ACC112 (cell line): ENCODE measurements at regions not wholly inside any gene's neighbourhood (a gene's known extent, or its start where the extent isn't known, plus 50 kb on each side); places are given as distances from the start of the nearest gene placed in this dataset.

Experiments
- H2AFZ ChIP-seq: fragments of 200-600 bp; sonication (generic); one replicate; pipeline ENCODE4 v1.6.0; 2017; ENCODE audit warnings: antibody characterized with exemption, low read length; ENCODE audit not compliant: unreplicated experiment
- H3K27ac ChIP-seq: fragments of 200-600 bp; sonication (generic); 2 replicates; pipeline ENCODE4 v1.5.1; 2014; ENCODE audit warnings: low read depth, mild to moderate bottlenecking, antibody characterized with exemption, low read length, moderate library complexity
- H3K27me3 ChIP-seq: fragments of 200-600 bp; sonication (generic); 2 replicates; pipeline ENCODE4 v1.6.1; 2014; ENCODE audit warnings: mild to moderate bottlenecking, antibody characterized with exemption, low read length, moderate library complexity, mixed read lengths; ENCODE audit not compliant: insufficient read depth
- H3K36me3 ChIP-seq: fragments of 200-600 bp; sonication (generic); 2 replicates; pipeline ENCODE4 v1.6.1; 2016; ENCODE audit warnings: mild to moderate bottlenecking, antibody characterized with exemption, low read length, moderate library complexity, mixed read lengths; ENCODE audit not compliant: insufficient read depth
- H3K4me1 ChIP-seq: fragments of 200-600 bp; sonication (generic); one replicate; pipeline ENCODE4 v1.6.1; 2016; ENCODE audit warnings: low read length, mixed read lengths; ENCODE audit not compliant: insufficient read depth, unreplicated experiment, control insufficient read depth
- H3K4me3 ChIP-seq: fragments of 200-600 bp; sonication (generic); 2 replicates; pipeline ENCODE4 v1.5.1; 2014; ENCODE audit warnings: mild to moderate bottlenecking, low read depth, low read length
- H3K79me2 ChIP-seq: fragments of 200-600 bp; sonication (generic); one replicate; pipeline ENCODE4 v1.6.0; 2016; ENCODE audit warnings: low read length; ENCODE audit not compliant: control insufficient read depth, unreplicated experiment, insufficient read depth

DNA sequence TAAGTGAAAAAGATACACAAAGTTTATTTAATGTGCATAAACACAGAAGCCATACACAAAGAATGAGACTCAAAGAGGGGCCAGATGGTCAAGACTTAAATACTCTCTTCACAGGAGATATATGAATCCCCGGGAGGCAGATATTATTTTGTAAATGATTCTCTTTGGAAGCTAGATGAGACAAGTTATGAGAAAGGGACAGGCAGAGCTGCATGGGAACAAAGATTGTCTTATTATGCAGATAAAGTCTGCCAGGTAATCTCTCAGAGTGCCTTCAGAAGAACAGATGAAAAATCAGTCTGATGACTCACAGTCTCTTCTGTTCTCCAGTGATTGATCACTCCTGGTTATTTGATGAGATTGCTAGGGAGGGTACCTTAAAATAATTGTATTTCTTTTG is 89.0 kb downstream of the NAF1 start:
- Histone ChIP-seq H3K27me3 (no peaks in the 10 kb centered on the region), H3K36me3 (no peaks in the 10 kb centered on the region), H3K79me2 (no peaks in the 10 kb centered on the region), H2AFZ (no peak overlapping the region), H3K4me1 (no peaks in the 10 kb centered on the region), H3K27ac (no peak overlapping the region), H3K4me3 (no peak overlapping the region)

- no peak overlapping the region for H3K27ac ChIP-seq
- H3K4me1 ChIP-seq: peaks cover 10% of the 10 kb centered on the region
- H3K36me3 ChIP-seq: no peaks in the 10 kb centered on the region
- no peak overlapping the region for H3K4me3 ChIP-seq
- no peaks in the 10 kb centered on the region for H3K79me2 ChIP-seq
- no peaks in the 10 kb centered on the region for H3K27me3 ChIP-seq
- H2AFZ ChIP-seq: no peak overlapping the region
Observed at GRCh38 chr4:163072222-163072621, 94.5 kb downstream of the NAF1 start.

DNA sequence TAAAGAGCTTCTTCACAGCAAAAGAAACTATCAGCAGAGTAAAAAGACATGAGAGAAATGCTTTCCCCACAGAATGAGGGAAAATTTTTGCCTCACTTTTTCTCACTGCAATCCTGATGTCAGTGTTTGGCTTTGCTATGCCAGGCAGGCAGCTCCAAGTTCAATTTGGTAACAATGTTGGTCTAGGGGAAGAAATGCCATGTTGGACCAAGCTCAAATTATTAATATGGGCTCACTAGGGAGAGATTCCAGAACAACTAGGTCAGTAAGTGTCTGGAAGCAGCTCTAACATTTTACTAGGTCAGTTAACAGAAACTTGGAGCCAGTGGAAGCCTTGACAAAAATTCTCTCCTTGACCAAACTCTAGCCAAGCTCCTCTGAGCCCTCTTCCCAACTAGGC is 95.4 kb downstream of the NAF1 start:
- H3K27me3 ChIP-seq: no peaks in the 10 kb centered on the region
- H3K79me2 ChIP-seq: no peaks in the 10 kb centered on the region
- no peak overlapping the region for H3K4me3 ChIP-seq
- no peak overlapping the region for H2AFZ ChIP-seq
- no peaks in the 10 kb centered on the region for H3K36me3 ChIP-seq
- H3K27ac ChIP-seq: no peak overlapping the region
- peaks cover 10% of the 10 kb centered on the region for H3K4me1 ChIP-seq

- H3K4me3 ChIP-seq: no peak overlapping the region
- H3K27ac ChIP-seq: no peak overlapping the region
- H3K79me2 ChIP-seq: no peaks in the 10 kb centered on the region
- H3K4me1 ChIP-seq: peaks cover 10% of the 10 kb centered on the region
- H3K36me3 ChIP-seq: no peaks in the 10 kb centered on the region
- H3K27me3 ChIP-seq: no peaks in the 10 kb centered on the region
- no peak overlapping the region for H2AFZ ChIP-seq
Observed at GRCh38 chr4:163070023-163070422, 96.7 kb downstream of the NAF1 start.

GRCh38 chr4:163063891-163064290 is 102.8 kb downstream of the NAF1 start:
- H3K4me1 ChIP-seq: no peaks in the 10 kb centered on the region
- H3K27ac ChIP-seq: no peak overlapping the region
- peaks cover 6% of the 10 kb centered on the region for H3K27me3 ChIP-seq
- no peak overlapping the region for H2AFZ ChIP-seq
- no peaks in the 10 kb centered on the region for H3K36me3 ChIP-seq
- H3K4me3 ChIP-seq: no peak overlapping the region
- H3K79me2 ChIP-seq: no peaks in the 10 kb centered on the region

GRCh38 chr4:163048447-163048846 is 118.2 kb downstream of the NAF1 start:
- Histone ChIP-seq H3K79me2 (no peaks in the 10 kb centered on the region), H3K36me3 (no peaks in the 10 kb centered on the region), H3K27me3 (peaks cover 24% of the 10 kb centered on the region), H2AFZ (no peak overlapping the region), H3K27ac (no peak overlapping the region), H3K4me1 (no peaks in the 10 kb centered on the region), H3K4me3 (no peak overlapping the region)

- Histone ChIP-seq H3K27ac (no peak overlapping the region), H3K27me3 (peaks cover 33% of the 10 kb centered on the region), H3K36me3 (no peaks in the 10 kb centered on the region), H3K4me3 (no peak overlapping the region), H3K79me2 (no peaks in the 10 kb centered on the region), H3K4me1 (no peaks in the 10 kb centered on the region), H2AFZ (no peak overlapping the region)
Observed at GRCh38 chr4:163042306-163042705, 124.4 kb downstream of the NAF1 start.

- Histone ChIP-seq H3K36me3 (no peaks in the 10 kb centered on the region), H3K27ac (no peak overlapping the region), H3K4me3 (no peak overlapping the region), H3K79me2 (no peaks in the 10 kb centered on the region), H3K4me1 (no peaks in the 10 kb centered on the region), H3K27me3 (no peaks in the 10 kb centered on the region), H2AFZ (no peak overlapping the region)
Observed at GRCh38 chr4:163017135-163017534, 149.6 kb downstream of the NAF1 start.

GRCh38 chr4:163012816-163013215 is 153.9 kb downstream of the NAF1 start:
- no peaks in the 10 kb centered on the region for H3K36me3 ChIP-seq
- no peak overlapping the region for H3K27ac ChIP-seq
- no peak overlapping the region for H2AFZ ChIP-seq
- H3K79me2 ChIP-seq: no peaks in the 10 kb centered on the region
- H3K4me1 ChIP-seq: no peaks in the 10 kb centered on the region
- H3K27me3 ChIP-seq: no peaks in the 10 kb centered on the region
- no peak overlapping the region for H3K4me3 ChIP-seq

DNA sequence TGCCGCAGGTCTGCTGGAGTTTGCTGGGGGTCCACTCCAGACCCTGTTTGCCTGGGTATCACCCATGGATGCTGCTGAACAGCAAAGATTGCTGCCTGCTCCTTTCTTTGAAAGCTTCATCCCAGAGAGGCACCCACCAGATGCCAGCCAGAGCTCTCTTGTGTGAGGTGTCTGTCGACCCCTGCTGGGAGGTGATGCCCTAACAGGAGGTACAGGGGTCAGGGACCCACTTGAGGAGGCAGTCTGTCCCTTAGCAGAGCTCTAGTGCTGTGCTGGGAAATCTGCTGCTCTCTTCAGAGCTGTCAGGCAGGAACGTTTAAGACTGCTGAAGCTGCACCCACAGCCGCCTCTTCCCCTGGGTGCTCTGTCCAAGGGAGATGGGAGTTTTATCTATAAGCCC is 162.7 kb downstream of the NAF1 start:
- H3K27me3 ChIP-seq: no peaks in the 10 kb centered on the region
- H3K79me2 ChIP-seq: no peaks in the 10 kb centered on the region
- H3K4me1 ChIP-seq: no peaks in the 10 kb centered on the region
- H2AFZ ChIP-seq: no peak overlapping the region
- H3K4me3 ChIP-seq: no peak overlapping the region
- H3K36me3 ChIP-seq: no peaks in the 10 kb centered on the region
- H3K27ac ChIP-seq: no peak overlapping the region

GRCh38 chr4:162988530-162988929 is 178.2 kb downstream of the NAF1 start:
- Histone ChIP-seq H2AFZ (no peak overlapping the region), H3K79me2 (no peaks in the 10 kb centered on the region), H3K27me3 (no peaks in the 10 kb centered on the region), H3K27ac (no peak overlapping the region), H3K36me3 (no peaks in the 10 kb centered on the region), H3K4me1 (no peaks in the 10 kb centered on the region), H3K4me3 (no peak overlapping the region)

- H3K27ac ChIP-seq: no peak overlapping the region
- H3K27me3 ChIP-seq: no peaks in the 10 kb centered on the region
- no peaks in the 10 kb centered on the region for H3K4me1 ChIP-seq
- no peaks in the 10 kb centered on the region for H3K36me3 ChIP-seq
- no peaks in the 10 kb centered on the region for H3K79me2 ChIP-seq
- no peak overlapping the region for H2AFZ ChIP-seq
- no peak overlapping the region for H3K4me3 ChIP-seq
Observed at GRCh38 chr4:162985131-162985530, 181.6 kb downstream of the NAF1 start.
